ENCODE measurements at regions not wholly inside any gene's neighbourhood (a gene's known extent, or its start where the extent isn't known, plus 50 kb on each side); places are given as distances from the start of the nearest gene placed in this dataset.
"Not testable (repeated sequence)": the region's sequence is repeated elsewhere in the genome, so short reads cannot be mapped to it uniquely, and the experiment has no call there.

- ChIA-PET POLR2A (ENCODE audit: unreplicated experiment) (no interaction called here), CTCF (no interaction called here)
- no peak overlapping the region for H2AFZ ChIP-seq
- H3K79me2 ChIP-seq (ENCODE audit: low read depth): no peaks in the 10 kb centered on the region
- DNase-seq: no peak
- no peaks in the 10 kb centered on the region for H4K20me1 ChIP-seq (ENCODE audit: insufficient read depth)
- intact Hi-C loops (cut with micrococcal nuclease; ENCODE audit: unreplicated experiment): no loop called here
- no peak overlapping the region for H3K4me2 ChIP-seq
- no peaks in the 10 kb centered on the region for H3K27me3 ChIP-seq (ENCODE audit: insufficient read depth, low read depth)
- H3K27ac ChIP-seq: no peak overlapping the region
- no peaks in the 10 kb centered on the region for H3K9me3 ChIP-seq (ENCODE audit: insufficient read depth, low read depth)
- TF ChIP-seq CTCF (conservative IDR thresholded peaks at IDR 0.05): no peak
- no peak for TF ChIP-seq EZH2 (IDR thresholded peaks at IDR 0.05; ENCODE audit: low read depth)
- BruUV-seq (replicated peaks): no TSS peak
- H3K4me1 ChIP-seq (replicated peaks; ENCODE audit: insufficient read depth): no peaks in the 10 kb centered on the region
- H3K4me3 ChIP-seq: no peak overlapping the region
- no peaks in the 10 kb centered on the region for H3F3A ChIP-seq (ENCODE audit: insufficient read depth, low read depth)
- no peaks in the 10 kb centered on the region for H3K36me3 ChIP-seq (ENCODE audit: low read depth)
- H3K9me2 ChIP-seq (ENCODE audit: insufficient read depth): no peaks in the 10 kb centered on the region
Measured at GRCh38 chr15:49731187-49732099, 110.6 kb downstream of the DTWD1 start.

GRCh38 chr15:49732109-49732508 lies 111.3 kb downstream of the DTWD1 start:
- POLR2A ChIA-PET (ENCODE audit: unreplicated experiment); DNase-seq; H3K79me2 ChIP-seq (ENCODE audit: low read depth); H4K20me1 ChIP-seq (ENCODE audit: insufficient read depth); H3K4me3 ChIP-seq; H2AFZ ChIP-seq; H3K9me2 ChIP-seq (ENCODE audit: insufficient read depth); BruUV-seq (replicated peaks); intact Hi-C loops (cut with micrococcal nuclease; ENCODE audit: unreplicated experiment); H3K36me3 ChIP-seq (ENCODE audit: low read depth); H3K9me3 ChIP-seq (ENCODE audit: insufficient read depth, low read depth); CTCF ChIA-PET; H3K27me3 ChIP-seq (ENCODE audit: insufficient read depth, low read depth); H3K4me2 ChIP-seq; H3K4me1 ChIP-seq (replicated peaks; ENCODE audit: insufficient read depth); H3F3A ChIP-seq (ENCODE audit: insufficient read depth, low read depth); H3K27ac ChIP-seq: not testable (repeated sequence)

- H3K4me2 ChIP-seq; H3K9me2 ChIP-seq (ENCODE audit: insufficient read depth); H4K20me1 ChIP-seq (ENCODE audit: insufficient read depth); H3K9me3 ChIP-seq (ENCODE audit: insufficient read depth, low read depth); H3K27me3 ChIP-seq (ENCODE audit: insufficient read depth, low read depth); H2AFZ ChIP-seq; H3K4me1 ChIP-seq (replicated peaks; ENCODE audit: insufficient read depth); H3K79me2 ChIP-seq (ENCODE audit: low read depth); DNase-seq; H3K4me3 ChIP-seq; H3F3A ChIP-seq (ENCODE audit: insufficient read depth, low read depth); BruUV-seq (replicated peaks); H3K36me3 ChIP-seq (ENCODE audit: low read depth); CTCF ChIA-PET; POLR2A ChIA-PET (ENCODE audit: unreplicated experiment); intact Hi-C loops (cut with micrococcal nuclease; ENCODE audit: unreplicated experiment); H3K27ac ChIP-seq: not testable (repeated sequence)
Measured at GRCh38 chr15:49734089-49734488, 113.2 kb downstream of the DTWD1 start.

- Histone ChIP-seq H3K4me1 (replicated peaks; ENCODE audit: insufficient read depth) (no peaks in the 10 kb centered on the region), H3K9me2 (ENCODE audit: insufficient read depth) (no peaks in the 10 kb centered on the region), H3K79me2 (ENCODE audit: low read depth) (no peaks in the 10 kb centered on the region), H3K4me2 (no peak overlapping the region), H3K4me3 (no peak overlapping the region), H3K27ac (no peak overlapping the region), H4K20me1 (ENCODE audit: insufficient read depth) (no peaks in the 10 kb centered on the region), H3K36me3 (ENCODE audit: low read depth) (no peaks in the 10 kb centered on the region), H2AFZ (no peak overlapping the region), H3K9me3 (ENCODE audit: insufficient read depth, low read depth) (no peaks in the 10 kb centered on the region), H3K27me3 (ENCODE audit: insufficient read depth, low read depth) (no peaks in the 10 kb centered on the region), H3F3A (ENCODE audit: insufficient read depth, low read depth) (no peaks in the 10 kb centered on the region)
- intact Hi-C loops (cut with micrococcal nuclease; ENCODE audit: unreplicated experiment): no loop called here
- CTCF ChIA-PET: no interaction called here
- DNase-seq: no peak
- POLR2A ChIA-PET (ENCODE audit: unreplicated experiment): no interaction called here
- TF ChIP-seq EZH2 (IDR thresholded peaks at IDR 0.05; ENCODE audit: low read depth) (no peak), CTCF (conservative IDR thresholded peaks at IDR 0.05) (no peak)
- no TSS peak for BruUV-seq (replicated peaks)
Measured at GRCh38 chr15:49734831-49735508, 114.1 kb downstream of the DTWD1 start.
